HG03460 (cell line): ENCODE measurements at regions not wholly inside any gene's neighbourhood (a gene's known extent, or its start where the extent isn't known, plus 50 kb on each side); places are given as distances from the start of the nearest gene placed in this dataset.

Source experiments
- ATAC-seq: cut with Tn5 transposase; IDR thresholded peaks from one replicate; pipeline ENCODE4 v1.9.1; 2021; ENCODE audit not compliant: unreplicated experiment

GRCh38 chr2:217489145-217489960 is 513.4 kb downstream of the TNS1 start:
- no peak for ATAC-seq

- ATAC-seq, result no peak
Observed at GRCh38 chr2:217484046-217484445, 518.7 kb downstream of the TNS1 start.

DNA sequence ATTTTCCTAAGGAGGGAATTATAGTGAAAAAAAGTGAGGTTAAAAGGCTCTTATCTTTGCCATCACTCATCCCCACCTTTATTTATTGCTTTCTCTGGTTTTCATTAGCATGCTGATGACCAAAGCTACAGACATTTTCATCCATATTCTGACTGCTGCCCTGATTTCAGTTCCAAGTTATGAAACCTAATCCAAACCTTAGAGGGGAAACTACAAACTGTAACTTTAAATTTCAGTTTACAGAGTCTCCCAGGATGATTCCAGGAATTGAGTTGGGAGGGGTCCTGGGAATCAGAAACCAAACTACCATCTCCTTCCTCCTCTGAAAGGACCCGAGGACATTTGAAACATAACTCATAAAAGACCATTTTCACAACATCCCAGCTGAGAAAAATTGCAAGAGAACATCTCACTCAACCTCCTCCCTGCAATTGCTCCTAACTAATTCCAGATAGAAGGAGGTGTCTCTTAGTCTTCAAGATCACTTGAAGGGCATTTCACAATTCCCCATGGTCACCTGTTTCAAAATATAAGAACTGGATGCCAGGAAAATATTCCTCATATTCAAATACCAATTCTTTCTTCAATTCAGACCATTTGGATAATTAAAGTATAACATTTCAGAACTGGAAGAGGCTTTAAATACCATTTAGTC is 520.6 kb downstream of the TNS1 start:
- ATAC-seq, result no peak

DNA sequence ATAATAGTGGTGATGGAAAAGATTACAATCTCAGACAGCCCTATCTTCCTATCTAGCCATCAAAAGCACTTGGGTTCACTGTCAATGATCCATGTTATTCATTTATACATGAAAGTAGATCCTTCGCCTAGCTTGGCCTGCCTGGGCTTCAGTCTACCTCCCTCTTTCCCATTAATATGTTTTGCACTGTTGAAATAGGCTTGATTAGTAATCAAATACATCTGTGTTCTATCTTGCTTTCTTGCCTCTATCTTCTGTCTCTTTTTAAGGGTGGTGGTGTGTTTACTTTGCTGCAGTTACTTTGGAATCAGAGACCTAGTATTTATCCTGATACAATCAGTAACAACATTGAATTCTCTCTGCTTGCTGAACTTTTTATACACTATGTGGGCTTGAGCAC is 521.2 kb downstream of the TNS1 start:
- no peak for ATAC-seq

DNA sequence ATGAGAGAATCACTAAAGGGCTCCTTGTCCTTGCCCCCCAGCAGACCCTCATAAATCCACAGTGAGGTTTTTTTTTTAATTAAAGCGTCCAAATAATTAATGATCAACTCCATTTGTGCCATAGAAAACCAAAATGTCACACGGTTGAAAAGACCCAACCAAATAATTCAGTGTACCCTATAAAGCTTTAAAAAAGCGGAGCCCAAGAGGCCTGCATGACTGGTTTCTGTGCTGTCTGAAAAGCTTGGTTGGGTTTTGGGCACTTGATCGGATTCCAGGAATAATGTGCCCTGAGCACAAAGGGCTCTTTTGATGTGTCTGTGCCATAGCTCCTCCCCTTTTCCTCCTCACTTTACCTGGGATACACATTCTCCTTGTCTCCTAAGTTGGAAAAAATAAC is 523.2 kb downstream of the TNS1 start:
- ATAC-seq, result no peak

DNA sequence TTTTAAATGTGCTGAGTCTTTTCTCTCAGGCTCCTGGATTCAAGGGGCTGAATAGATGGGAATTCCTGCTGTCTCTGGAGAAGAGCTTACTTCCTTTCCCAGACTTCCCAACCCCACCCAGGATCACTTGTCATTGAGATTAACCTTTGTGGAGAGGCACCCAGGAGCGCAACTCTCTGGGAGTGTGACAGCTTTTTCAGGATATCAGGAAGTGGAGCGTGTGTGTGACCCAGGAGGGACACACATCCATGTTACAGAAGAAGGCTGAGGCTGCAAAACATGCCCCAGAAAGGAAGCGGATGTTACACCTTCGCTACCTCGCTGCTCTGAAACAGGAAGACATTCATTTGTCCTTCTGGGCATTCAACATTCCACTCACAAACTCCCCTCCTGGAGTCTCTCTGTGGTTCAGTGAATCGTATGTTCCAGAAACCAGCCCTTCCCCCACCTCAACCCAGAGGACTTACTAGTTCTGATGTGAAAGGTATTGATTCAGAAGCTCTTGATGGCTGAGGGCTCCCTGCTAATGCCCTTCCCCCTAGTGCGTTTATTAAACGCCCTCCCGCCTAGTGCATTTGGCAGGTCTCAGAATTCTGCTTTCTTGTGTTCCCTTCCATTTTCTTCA is 523.9 kb downstream of the TNS1 start:
- ATAC-seq, result no peak

GRCh38 chr2:217477583-217477982 is 525.2 kb downstream of the TNS1 start:
- no peak for ATAC-seq

DNA sequence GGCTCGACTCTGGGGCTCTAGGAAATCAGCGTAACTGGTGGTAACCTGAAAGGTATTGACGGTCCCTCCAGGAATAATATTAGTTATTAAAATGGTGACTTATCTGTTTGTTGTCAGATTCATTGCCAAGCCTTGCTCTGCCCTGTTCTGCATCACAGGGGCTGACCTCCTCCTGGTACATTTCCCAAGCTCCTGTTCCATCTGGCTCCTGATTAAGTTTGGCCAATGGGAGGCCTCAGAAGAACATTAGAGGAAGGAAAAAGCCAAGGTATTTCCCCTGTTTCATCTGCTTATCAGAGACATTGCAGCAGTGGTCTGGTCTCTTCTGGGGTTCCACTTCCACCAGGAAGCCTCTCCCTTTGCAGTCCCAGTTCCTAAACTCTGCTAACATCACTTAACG is 527.0 kb downstream of the TNS1 start:
- no peak for ATAC-seq

DNA sequence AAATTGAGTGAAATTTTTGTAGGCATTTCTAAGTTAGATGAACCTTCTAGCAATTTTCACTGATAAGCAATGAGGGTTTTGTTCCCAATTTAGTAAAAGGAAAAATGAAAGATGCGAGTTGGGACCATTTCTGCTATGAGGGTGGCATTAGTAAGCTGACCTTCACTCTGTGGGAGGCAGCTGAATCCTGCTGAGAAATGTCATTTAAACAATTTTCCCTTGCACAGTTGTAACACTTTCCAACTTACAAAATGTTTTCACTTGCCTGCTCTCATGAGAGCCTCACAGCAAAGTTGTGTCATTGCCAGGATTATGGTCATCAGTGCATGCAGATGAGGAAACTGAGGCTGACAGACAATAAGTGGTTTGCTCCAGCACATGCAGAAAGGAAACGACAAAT is 527.7 kb downstream of the TNS1 start:
- ATAC-seq, result no peak

DNA sequence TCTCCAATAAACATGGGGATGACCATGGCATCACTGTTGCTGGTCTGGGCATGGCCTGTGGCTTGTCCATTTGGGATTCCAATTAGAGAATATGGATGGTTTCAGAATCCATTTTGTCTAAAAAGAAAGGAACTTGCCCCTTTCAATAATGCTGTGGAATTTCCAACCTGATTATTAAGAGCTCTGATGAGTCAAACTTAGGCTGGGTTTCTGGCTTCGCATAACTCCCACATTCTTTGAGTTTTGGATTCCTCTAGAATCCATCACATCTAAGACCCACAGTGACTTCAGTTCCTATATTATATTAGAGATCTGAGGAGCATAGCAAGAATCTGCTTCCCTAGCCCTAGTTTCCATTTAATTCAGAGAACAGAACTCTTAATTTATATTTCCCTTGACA is 531.5 kb downstream of the TNS1 start:
- ATAC-seq, result no peak

DNA sequence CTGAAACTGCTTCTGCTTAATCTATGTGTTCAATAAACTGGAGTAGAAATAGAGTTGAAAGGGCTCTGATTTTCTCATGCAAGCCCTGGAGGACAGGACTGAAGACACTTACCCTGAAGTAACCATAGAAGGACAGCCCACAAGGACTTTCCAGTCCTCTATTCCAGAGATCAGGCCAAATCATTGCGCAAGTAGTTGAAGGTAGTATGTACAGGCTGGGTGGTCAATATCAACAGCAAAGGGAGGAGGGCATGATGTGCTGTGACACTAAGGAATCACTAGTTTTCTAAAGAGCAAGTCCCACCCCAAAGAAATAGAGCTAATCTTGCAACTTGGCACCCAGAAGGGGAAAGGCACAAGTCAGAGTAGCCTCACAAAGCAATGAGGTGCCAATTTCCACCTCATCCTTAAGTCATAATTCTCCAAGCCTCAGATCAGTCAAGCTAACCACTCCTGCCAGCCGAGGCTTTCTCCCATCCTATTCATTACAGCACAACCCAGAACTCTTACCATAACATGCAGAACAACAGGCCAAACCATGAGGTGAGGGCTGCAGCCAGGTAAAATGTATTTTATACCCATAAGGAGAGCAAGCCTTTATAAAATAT is 533.5 kb downstream of the TNS1 start:
- no peak for ATAC-seq

DNA sequence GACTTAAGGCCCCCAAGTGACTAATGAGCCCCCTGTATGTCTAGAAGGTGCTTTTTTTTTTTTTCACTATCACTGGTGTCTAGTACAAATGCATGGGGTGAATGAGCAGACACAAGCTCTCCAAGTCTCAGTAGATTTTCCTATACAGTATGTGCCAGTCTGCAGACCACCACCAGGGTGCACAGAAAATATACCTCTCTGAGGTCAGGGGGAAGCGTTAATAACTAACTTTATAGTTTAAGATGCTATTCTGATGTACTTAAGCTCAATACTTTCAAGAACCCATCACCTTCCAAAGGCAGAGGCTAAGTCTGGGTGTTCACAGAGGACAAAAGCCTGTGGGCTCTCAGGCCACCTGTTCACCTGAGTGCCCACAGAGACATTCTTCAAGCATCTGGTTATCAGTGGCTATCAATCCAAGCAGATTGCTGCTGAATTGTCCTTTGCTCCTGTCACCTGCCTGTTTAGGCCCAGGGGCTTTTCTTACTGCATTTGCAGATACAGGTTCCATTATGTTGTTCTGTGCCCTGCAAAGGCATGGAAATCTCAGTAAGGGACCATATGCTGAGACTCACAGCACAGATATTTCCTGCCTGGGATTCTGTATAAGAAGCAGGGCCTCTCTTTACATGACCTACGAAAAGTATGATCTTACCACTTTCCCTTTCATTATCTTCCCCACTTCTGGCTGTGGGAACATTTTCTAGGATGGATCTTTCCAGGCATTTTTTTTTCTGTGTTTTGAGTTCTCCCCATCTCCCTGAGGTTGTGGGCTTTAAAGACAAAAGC is 534.6 kb downstream of the TNS1 start:
- ATAC-seq, result no peak

DNA sequence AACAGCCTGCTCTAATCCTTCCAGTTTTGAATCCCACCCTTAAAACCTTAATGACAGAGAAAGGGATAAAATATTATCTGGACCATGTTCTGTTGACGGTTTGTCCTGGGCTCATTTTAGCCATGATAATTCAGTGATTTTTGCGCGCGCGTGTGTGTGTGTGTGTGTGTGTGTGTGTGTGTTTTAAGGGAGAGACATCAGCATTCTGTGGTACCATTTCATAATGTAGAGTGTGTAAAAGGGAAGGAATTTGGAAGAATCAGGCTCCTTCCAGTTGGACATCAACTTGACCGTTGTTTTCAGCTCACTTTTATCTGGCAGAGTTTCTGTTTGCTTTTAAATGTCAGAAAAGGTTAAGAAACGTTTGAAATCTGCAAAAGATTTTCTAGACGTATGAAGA is 535.5 kb downstream of the TNS1 start:
- ATAC-seq, result no peak

- ATAC-seq, result no peak
Observed at GRCh38 chr2:217466805-217467204, 536.0 kb downstream of the TNS1 start.

GRCh38 chr2:217466104-217466503 is 536.7 kb downstream of the TNS1 start:
- no peak for ATAC-seq

GRCh38 chr2:217465100-217465499 is 537.7 kb downstream of the TNS1 start:
- no peak for ATAC-seq

GRCh38 chr2:217463402-217464075 is 539.3 kb downstream of the TNS1 start:
- no peak for ATAC-seq

- no peak for ATAC-seq
Observed at GRCh38 chr2:217462121-217462520, 540.7 kb downstream of the TNS1 start.

- ATAC-seq, result no peak
Observed at GRCh38 chr2:217461674-217462073, 541.1 kb downstream of the TNS1 start.

DNA sequence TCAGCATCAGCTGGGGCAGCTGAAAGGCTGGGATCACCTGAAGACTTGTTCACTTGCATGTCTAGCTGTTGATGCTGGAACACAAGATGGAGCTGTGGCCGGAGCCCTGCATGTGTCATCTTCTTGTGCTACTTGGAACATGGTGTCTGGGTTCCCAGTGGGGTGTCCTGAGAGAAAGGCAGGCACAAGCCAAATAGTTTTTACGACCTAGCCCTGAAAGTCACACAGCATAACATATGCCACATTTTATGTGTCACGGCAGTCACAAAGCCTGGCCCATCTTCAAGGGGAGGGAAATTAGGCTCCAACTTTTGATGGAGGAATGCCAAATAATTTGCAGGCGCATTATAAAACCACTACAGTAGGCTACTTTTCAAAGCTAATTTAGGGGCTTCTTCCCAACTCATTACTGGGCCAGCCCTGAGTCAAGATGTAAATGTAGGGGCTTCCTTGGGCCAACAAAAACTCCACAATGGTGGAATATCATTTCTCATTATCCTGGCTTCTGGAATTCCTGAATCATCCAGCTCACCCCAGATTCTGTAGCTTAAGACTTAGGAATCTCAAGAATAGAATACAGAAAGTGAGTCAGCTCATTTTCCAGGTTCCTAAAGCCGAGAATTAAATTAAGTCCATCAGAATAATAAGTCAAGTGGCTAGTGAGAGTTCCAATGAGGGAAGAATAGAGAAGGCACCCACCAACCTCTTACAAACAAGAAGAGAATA is 543.0 kb downstream of the TNS1 start:
- no peak for ATAC-seq
